IMR-90 (cell line): ENCODE measurements at regions not wholly inside any gene's neighbourhood (a gene's known extent, or its start where the extent isn't known, plus 50 kb on each side); places are given as distances from the start of the nearest gene placed in this dataset.

ENCODE experiments used
- ATAC-seq: fragments of 200-7000 bp; cut with Tn5 transposase; 2 replicates; pipeline ENCODE4 v1.9.1; 2020; ENCODE audit warnings: low read depth, mild to moderate bottlenecking, moderate library complexity
- BruUV-seq: library from RNA; stranded (reverse); fragments of 400-500 nt; replicated peaks from 2 replicates; lab custom pipeline; 2021; lab: Mats Ljungman, UMichigan
- CTCF ChIA-PET: fragments of 300-600 bp; formaldehyde crosslinking; extraction: SDS; loops from one replicate; lab custom pipeline; 2021; ENCODE audit warnings: antibody characterized with exemption; lab: Yijun Ruan, JAX
- POLR2A ChIA-PET: fragments of 300-600 bp; sonication (Branson Sonifier 250); formaldehyde crosslinking; loops from one replicate; lab custom pipeline; 2022; ENCODE audit warnings: antibody characterized with exemption; ENCODE audit not compliant: unreplicated experiment; lab: Charles Lee
- DNase-seq: peaks from one replicate; pipeline ENCODE4 v3.0.0; 2013
- H2AFZ ChIP-seq: replicated peaks from 2 replicates; pipeline ENCODE3; 2013; ENCODE audit warnings: low read length, mild to moderate bottlenecking; ENCODE audit not compliant: poor library complexity
- H2AK5ac ChIP-seq: 2 replicates; pipeline ENCODE4 v1.6.1; 2013; ENCODE audit warnings: low read depth, low read length, inconsistent platforms
- H2AK9ac ChIP-seq: replicated peaks from 2 replicates; pipeline ENCODE3; 2013; ENCODE audit warnings: mild to moderate bottlenecking, low read depth, low read length, moderate library complexity; ENCODE audit not compliant: poor library complexity
- H2BK120ac ChIP-seq: 2 replicates; pipeline ENCODE4 v1.6.1; 2013; ENCODE audit warnings: low read depth, low read length, inconsistent platforms
- H2BK15ac ChIP-seq: 3 replicates; pipeline ENCODE4 v1.6.1; 2013; ENCODE audit warnings: low read depth, low read length, inconsistent platforms
- H2BK20ac ChIP-seq: 2 replicates; pipeline ENCODE4 v1.6.1; 2013; ENCODE audit warnings: low read depth, mild to moderate bottlenecking, inconsistent platforms, low read length, moderate library complexity
- H2BK5ac ChIP-seq: 2 replicates; pipeline ENCODE4 v1.6.1; 2013; ENCODE audit warnings: mild to moderate bottlenecking, low read depth, low read length, inconsistent platforms; ENCODE audit not compliant: poor library complexity, severe bottlenecking
- H3K14ac ChIP-seq: replicated peaks from 2 replicates; pipeline ENCODE4 v1.6.1; 2013; ENCODE audit warnings: low read depth, low read length, inconsistent platforms
- H3K18ac ChIP-seq: 2 replicates; pipeline ENCODE4 v1.6.1; 2013; ENCODE audit warnings: low read depth, low read length, control low read depth
- H3K23ac ChIP-seq: 2 replicates; pipeline ENCODE4 v1.6.1; 2013; ENCODE audit warnings: low read depth, low read length, inconsistent platforms
- H3K27ac ChIP-seq: 2 replicates; pipeline ENCODE4 v1.5.1; 2013; ENCODE audit warnings: mild to moderate bottlenecking, control low read depth, low read length; ENCODE audit not compliant: insufficient read depth
- H3K27me3 ChIP-seq: 2 replicates; pipeline ENCODE4 v1.6.1; 2013; ENCODE audit warnings: low read length; ENCODE audit not compliant: control insufficient read depth, insufficient read depth
- H3K36me3 ChIP-seq: 2 replicates; pipeline ENCODE4 v1.6.1; 2013; ENCODE audit warnings: low read length, mixed read lengths; ENCODE audit not compliant: control insufficient read depth, insufficient read depth
- H3K4ac ChIP-seq: 2 replicates; pipeline ENCODE4 v1.6.1; 2013; ENCODE audit warnings: low read depth, low read length, inconsistent platforms
- H3K4me1 ChIP-seq: 2 replicates; pipeline ENCODE4 v1.6.1; 2013; ENCODE audit warnings: low read length, mixed read lengths; ENCODE audit not compliant: control insufficient read depth, insufficient read depth
- H3K4me2 ChIP-seq: 2 replicates; pipeline ENCODE4 v1.6.1; 2013; ENCODE audit warnings: low read depth, mild to moderate bottlenecking, control low read depth, low read length, moderate library complexity
- H3K4me3 ChIP-seq: 2 replicates; pipeline ENCODE4 v1.5.1; 2013; ENCODE audit warnings: low read depth, mild to moderate bottlenecking, control low read depth, low read length, moderate library complexity; ENCODE audit not compliant: insufficient read depth
- H3K56ac ChIP-seq: 2 replicates; pipeline ENCODE4 v1.6.1; 2013; ENCODE audit warnings: low read length, inconsistent platforms; ENCODE audit not compliant: insufficient read depth; ENCODE audit errors: extremely low read depth
- H3K79me1 ChIP-seq, 2 experiments: 2 replicates each; pipeline ENCODE4 v1.6.1; 2013; ENCODE audit warnings: low read length in 2 of 2, inconsistent platforms in 1 of 2, low read depth in 1 of 2
- H3K9ac ChIP-seq: 2 replicates; pipeline ENCODE4 v1.6.1; 2013; ENCODE audit warnings: low read depth, low read length, control low read depth
- H3K9me1 ChIP-seq: 2 replicates; pipeline ENCODE4 v1.6.1; 2013; ENCODE audit warnings: low read length, inconsistent platforms; ENCODE audit not compliant: insufficient read depth
- H3K9me3 ChIP-seq: 2 replicates; pipeline ENCODE4 v1.6.1; 2013; ENCODE audit warnings: low read length; ENCODE audit not compliant: control insufficient read depth, insufficient read depth
- H4K20me1 ChIP-seq: 2 replicates; pipeline ENCODE4 v1.6.1; 2013; ENCODE audit warnings: low read length, inconsistent platforms; ENCODE audit not compliant: insufficient read depth
- H4K5ac ChIP-seq: 2 replicates; pipeline ENCODE4 v1.6.1; 2013; ENCODE audit warnings: mild to moderate bottlenecking, low read depth, low read length, control low read depth
- H4K8ac ChIP-seq, 2 experiments: 2 replicates each; pipeline ENCODE4 v1.6.1; 2013; ENCODE audit warnings: low read depth in 2 of 2, low read length in 2 of 2, control low read depth in 1 of 2, inconsistent platforms in 1 of 2
- H4K91ac ChIP-seq: 2 replicates; pipeline ENCODE4 v1.6.1; 2013; ENCODE audit warnings: low read depth, low read length, inconsistent platforms; ENCODE audit not compliant: insufficient read depth
- BHLHE40 ChIP-seq: fragments of 150-350 bp; IDR thresholded peaks from 2 replicates; pipeline ENCODE4 v1.6.1; 2016; ENCODE audit warnings: mild to moderate bottlenecking, low read depth, low read length
- CEBPB ChIP-seq: IDR thresholded peaks from 2 replicates; pipeline ENCODE4 v1.6.1; 2012; ENCODE audit warnings: low read depth, low read length, improper control_type of control experiment
- CTCF ChIP-seq: conservative IDR thresholded peaks from 2 replicates; pipeline ENCODE4 v1.5.1; 2012; ENCODE audit warnings: mild to moderate bottlenecking, low read depth, low read length, improper control_type of control experiment
- FOS ChIP-seq: fragments of 150-350 bp; IDR thresholded peaks from 2 replicates; pipeline ENCODE4 v1.6.1; 2016; ENCODE audit warnings: low read depth, low read length
- MAFK ChIP-seq: IDR thresholded peaks from 2 replicates; pipeline ENCODE4 v1.6.1; 2012; ENCODE audit warnings: low read depth, low read length, improper control_type of control experiment
- MXI1 ChIP-seq: IDR thresholded peaks from 2 replicates; pipeline ENCODE4 v1.6.1; 2012; ENCODE audit warnings: low read depth, mild to moderate bottlenecking, low read length, moderate library complexity, borderline replicate concordance
- NFE2L2 ChIP-seq: fragments of 150-350 bp; IDR thresholded peaks from 2 replicates; pipeline ENCODE4 v1.6.1; 2016; ENCODE audit warnings: low read depth, mild to moderate bottlenecking, low read length
- POLR2A ChIP-seq: IDR thresholded peaks from 2 replicates; pipeline ENCODE4 v1.6.1; 2012; ENCODE audit warnings: mild to moderate bottlenecking, low read depth, low read length
- RAD21 ChIP-seq: IDR thresholded peaks from 2 replicates; pipeline ENCODE4 v1.6.1; 2012; ENCODE audit warnings: low read length, improper control_type of control experiment
- RCOR1 ChIP-seq: IDR thresholded peaks from 2 replicates; pipeline ENCODE4 v1.6.1; 2012; ENCODE audit warnings: mild to moderate bottlenecking, low read length, improper control_type of control experiment; ENCODE audit not compliant: insufficient replicate concordance
- USF2 ChIP-seq: fragments of 150-350 bp; IDR thresholded peaks from 2 replicates; pipeline ENCODE4 v1.6.1; 2017; ENCODE audit warnings: mild to moderate bottlenecking, antibody characterized with exemption, low read length, low read depth
- whole genome bisulfite sequencing, 2 experiments: methylation state at CpG; one replicate each; pipeline versions ENCODE4 v1.1.5 to v1.1.7; 2013; ENCODE audit warnings: missing lambda C conversion rate in 2 of 2; ENCODE audit not compliant: insufficient read length in 1 of 2; ENCODE audit errors: extremely low coverage in 2 of 2; 5-methylcytosine and 5-hydroxymethylcytosine counted together
- dilution Hi-C: fragments of 300-500 bp; cut with HindIII; formaldehyde crosslinking; loops from one replicate; pipeline ENCODE4 v1.14.3; 2018; ENCODE audit warnings: low sequenced_read_pairs; ENCODE audit not compliant: unreplicated experiment
- in situ Hi-C: fragments of 300-500 bp; cut with MboI; formaldehyde crosslinking; loops from 3 replicates; pipeline ENCODE4 v1.14.3; 2019; ENCODE audit warnings: low sequenced_read_pairs, inconsistent platforms, mixed read lengths
- intact Hi-C: fragments of 100-400 bp; cut with micrococcal nuclease; formaldehyde crosslinking; loops from 2 replicates; pipeline ENCODE4 v1.10.0; 2022

GRCh38 chr11:15523543-15523942 is 408.8 kb downstream of the INSC start:
- Histone ChIP-seq H3K9ac (no peak overlapping the region), H4K20me1 (no peaks in the 10 kb centered on the region), H3K27me3 (no peaks in the 10 kb centered on the region), H2AK9ac (no peak overlapping the region), H3K56ac (no peak overlapping the region), H3K4me1 (no peaks in the 10 kb centered on the region), H3K36me3 (no peaks in the 10 kb centered on the region), H3K27ac (no peak overlapping the region), H2BK20ac (no peak overlapping the region), H3K9me3 (peaks cover 6% of the 10 kb centered on the region; the same call in 1 of the 2 replicates), H3K4ac (no peak overlapping the region), H3K4me3 (no peak overlapping the region), H2BK15ac (no peak overlapping the region), H4K91ac (no peak overlapping the region), H4K8ac (no peak overlapping the region), H3K14ac (no peak overlapping the region), H3K4me2 (no peak overlapping the region), H3K79me1 (no peaks in the 10 kb centered on the region), H2BK5ac (no peak overlapping the region), H3K18ac (no peak overlapping the region), H3K9me1 (no peaks in the 10 kb centered on the region), H4K5ac (no peak overlapping the region), H2AK5ac (no peak overlapping the region), H2AFZ (no peak overlapping the region), H3K23ac (no peak overlapping the region), H2BK120ac (no peak overlapping the region)
- CTCF ChIA-PET = no interaction called here
- ATAC-seq (no peak), DNase-seq (no peak)
- in situ Hi-C loops = no loop called here
- POLR2A ChIA-PET = no interaction called here
- intact Hi-C loops = no loop called here
- BruUV-seq = no TSS peak
- TF ChIP-seq RCOR1 (no peak), RAD21 (no peak), CEBPB (no peak), FOS (no peak), MAFK (no peak), NFE2L2 (no peak), MXI1 (no peak), POLR2A (no peak), CTCF (no peak), BHLHE40 (no peak), USF2 (no peak)
- WGBS, 2 experiments = 40% methylated on average over 1 of the region's 2 CpGs; no CpG with 5 or more reads in 1 of the 2 experiments
- dilution Hi-C loops = no loop called here
